Aorta (tissue), 5 donors: ENCODE measurements at regions not wholly inside any gene's neighbourhood (a gene's known extent, or its start where the extent isn't known, plus 50 kb on each side); places are given as distances from the start of the nearest gene placed in this dataset.

ENCODE experiments used
- ATAC-seq: fragments of 200-7000 bp; cut with Tn5 transposase; one replicate; pipeline ENCODE4 v1.9.1; 2022; ENCODE audit warnings: moderate library complexity; ENCODE audit not compliant: low FRiP score
- DNase-seq, 2 donors: peaks; one replicate each; pipeline ENCODE4 v3.0.0-alpha.2; 2020
- H3K27ac ChIP-seq, 2 donors: one replicate each; pipeline ENCODE4 v1.5.1; 2013; ENCODE audit warnings: low read length in 2 of 2, mild to moderate bottlenecking in 2 of 2, moderate library complexity in 2 of 2, control low read depth in 1 of 2, inconsistent platforms in 1 of 2, low read depth in 1 of 2
- H3K27me3 ChIP-seq, 2 donors: one replicate each; pipeline ENCODE4 v1.6.1; 2013; ENCODE audit warnings: control low read depth in 1 of 2, low read length in 1 of 2, mild to moderate bottlenecking in 1 of 2, moderate library complexity in 1 of 2; ENCODE audit not compliant: insufficient read depth in 2 of 2, control insufficient read depth in 1 of 2
- H3K36me3 ChIP-seq, 2 donors: one replicate each; pipeline ENCODE4 v1.6.1; 2013; ENCODE audit warnings: control low read depth in 1 of 2, low read length in 1 of 2, mild to moderate bottlenecking in 1 of 2; ENCODE audit not compliant: insufficient read depth in 2 of 2, control insufficient read depth in 1 of 2
- H3K4me1 ChIP-seq, 2 donors: one replicate each; pipeline ENCODE4 v1.6.1; 2013; ENCODE audit warnings: low read length in 2 of 2, control low read depth in 1 of 2, mild to moderate bottlenecking in 1 of 2, moderate library complexity in 1 of 2; ENCODE audit not compliant: insufficient read depth in 2 of 2, control insufficient read depth in 1 of 2
- H3K4me3 ChIP-seq, 2 donors: one replicate each; pipeline ENCODE4 v1.5.1; 2013; ENCODE audit warnings: low read length in 2 of 2, control low read depth in 1 of 2, mild to moderate bottlenecking in 1 of 2
- H3K9me3 ChIP-seq: one replicate; pipeline ENCODE4 v1.6.1; 2013; ENCODE audit warnings: mild to moderate bottlenecking, low read length; ENCODE audit not compliant: control insufficient read depth
- WGBS, 2 donors: extraction: QIAGEN DNeasy Blood & Tissue Kit; methylation state at CpG; one replicate each; pipeline ENCODE4 v1.1.7; 2013; 5-methylcytosine and 5-hydroxymethylcytosine counted together
- intact Hi-C, 2 donors: fragments of 100-400 bp; cut with DNase I; formaldehyde crosslinking; loops; one replicate each; pipeline versions ENCODE4 v1.14.2 to v1.15.0; 2022
- donor health status: healthy with polysubstance abuse.
- donor health status: Bipolar disorder and iron deficiency.
- donor health status: DM: no; HTN: no; CAD: no.
- donor health status: DM: no; HTN: no; CAD: no.
- donor health status: DM: yes; HTN: yes; CAD: no.

DNA sequence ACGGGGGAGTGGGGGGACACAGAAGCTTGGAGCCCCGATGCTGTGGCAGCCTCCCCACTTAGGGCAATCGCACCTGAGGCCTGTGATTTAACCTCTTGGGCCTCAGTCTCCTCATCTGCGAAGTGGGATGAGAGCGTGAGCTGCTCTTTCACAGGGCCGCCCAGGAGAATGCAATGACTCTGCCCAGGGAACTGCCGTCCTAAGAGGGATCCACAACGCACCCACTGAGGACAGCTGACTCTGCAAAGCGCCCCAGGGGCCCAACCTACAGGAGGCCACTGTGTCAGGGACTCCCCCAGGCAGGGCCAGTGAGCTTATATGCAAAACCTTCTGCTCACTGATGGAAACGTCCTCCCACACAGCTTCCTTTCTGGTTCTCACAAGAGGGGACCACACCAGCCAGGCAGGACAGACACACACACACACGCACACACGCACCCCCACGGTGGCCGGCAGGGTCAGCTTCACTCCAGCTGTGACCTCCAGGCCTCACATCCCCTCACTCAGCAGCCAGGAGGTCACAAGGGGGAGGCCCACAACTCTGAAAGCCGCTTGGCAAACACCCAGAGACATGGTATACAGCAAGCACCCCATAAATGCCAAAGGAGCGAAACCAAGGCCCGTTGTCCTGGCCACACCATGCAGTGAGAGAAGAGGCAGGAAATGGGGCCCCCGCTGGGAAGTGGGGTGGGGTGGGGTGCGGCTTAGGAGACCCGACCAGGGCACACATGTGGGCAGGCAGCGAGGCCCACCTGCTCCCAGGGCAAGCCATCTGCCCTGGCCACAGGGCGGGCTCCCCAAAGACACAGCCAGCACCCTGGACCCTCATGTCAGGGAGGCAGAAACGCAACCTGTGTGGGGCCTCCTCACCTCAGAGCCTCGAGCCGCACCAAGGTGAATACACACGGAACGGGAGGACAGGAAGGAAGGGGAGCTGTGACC lies 73.3 kb downstream of the NCOR2 start:
- Histone ChIP-seq H3K27me3 (no peaks in the 10 kb centered on the region), H3K36me3 (no peaks in the 10 kb centered on the region), H3K4me1 (no peaks in the 10 kb centered on the region), H3K27ac (no peak overlapping the region), H3K4me3 (no peak overlapping the region), H3K9me3 (no peaks in the 10 kb centered on the region)
- 85 to 88% methylated on average over 27 of the region's 27 CpGs for WGBS, 2 donors
- no peak for ATAC-seq
- intact Hi-C loops: no loop called here
- DNase-seq: no peak

- Histone ChIP-seq H3K36me3 (no peaks in the 10 kb centered on the region), H3K4me3 (no peak overlapping the region), H3K4me1 (no peaks in the 10 kb centered on the region), H3K27me3 (no peaks in the 10 kb centered on the region), H3K9me3 (no peaks in the 10 kb centered on the region), H3K27ac (no peak overlapping the region)
- ATAC-seq (no peak), DNase-seq (no peak)
- WGBS, 2 donors: 70 to 75% methylated on average over 17 of the region's 17 CpGs
- intact Hi-C loops: no loop called here
Measured at GRCh38 chr12:124492879-124493808, 74.3 kb downstream of the NCOR2 start.

GRCh38 chr12:124491856-124492420 lies 75.5 kb downstream of the NCOR2 start:
- intact Hi-C loops: no loop called here
- no peak for DNase-seq
- H3K27me3 ChIP-seq: no peaks in the 10 kb centered on the region
- no peaks in the 10 kb centered on the region for H3K9me3 ChIP-seq
- no peaks in the 10 kb centered on the region for H3K4me1 ChIP-seq
- H3K36me3 ChIP-seq: no peaks in the 10 kb centered on the region
- H3K4me3 ChIP-seq: no peak overlapping the region
- no peak for ATAC-seq
- 93% methylated on average over 20 of the region's 20 CpGs for WGBS, 2 donors
- no peak overlapping the region for H3K27ac ChIP-seq

GRCh38 chr12:124491310-124491709 lies 76.1 kb downstream of the NCOR2 start:
- Histone ChIP-seq H3K9me3 (no peaks in the 10 kb centered on the region), H3K4me1 (no peaks in the 10 kb centered on the region), H3K36me3 (no peaks in the 10 kb centered on the region), H3K4me3 (no peak overlapping the region), H3K27me3 (no peaks in the 10 kb centered on the region), H3K27ac (no peak overlapping the region)
- WGBS, 2 donors: 82 to 85% methylated on average over 7 of the region's 7 CpGs
- no peak for ATAC-seq
- DNase-seq: no peak
- intact Hi-C loops: no loop called here

GRCh38 chr12:124490584-124491305 lies 76.7 kb downstream of the NCOR2 start:
- no peaks in the 10 kb centered on the region for H3K36me3 ChIP-seq
- DNase-seq: peak in 1 of 2 donors; percentile 78

DNA sequence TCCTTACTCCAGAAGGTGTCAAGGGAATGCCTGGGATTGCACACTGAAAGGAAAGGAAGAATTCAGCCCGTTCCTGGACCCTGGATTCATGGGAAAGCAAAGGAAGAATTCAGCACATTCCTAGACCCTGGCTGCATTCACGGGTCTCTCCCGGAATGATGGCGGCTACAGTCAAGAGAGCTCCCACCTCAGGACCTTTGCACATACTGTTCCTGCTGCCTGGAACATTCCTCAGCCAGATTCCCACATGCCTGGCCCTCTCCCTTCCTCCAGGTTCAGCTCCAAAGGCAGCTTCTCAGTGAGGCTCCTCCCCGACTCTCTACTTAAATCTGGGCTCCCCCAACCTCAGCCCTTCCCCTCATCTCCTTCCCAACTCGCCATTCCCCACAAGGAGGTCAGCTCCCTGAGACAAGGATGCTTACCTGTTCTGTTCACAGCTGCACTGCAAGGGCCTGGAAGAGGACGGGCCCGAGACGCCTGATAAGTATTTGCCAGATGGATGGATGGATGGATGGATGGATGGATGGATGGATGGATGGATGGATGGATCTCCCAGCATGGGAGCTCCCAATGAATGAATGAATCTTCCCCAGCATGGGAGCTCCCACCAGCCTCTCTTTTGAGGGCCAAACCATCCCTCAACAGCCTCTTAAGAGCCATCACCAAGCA lies 77.4 kb downstream of the NCOR2 start:
- H3K4me3 ChIP-seq: no peak overlapping the region
- no peaks in the 10 kb centered on the region for H3K27me3 ChIP-seq
- H3K9me3 ChIP-seq: no peaks in the 10 kb centered on the region
- no peak overlapping the region for H3K27ac ChIP-seq
- intact Hi-C loops: no loop called here
- 92 to 94% methylated on average over 9 of the region's 9 CpGs for WGBS, 2 donors
- no peak for ATAC-seq
- no peaks in the 10 kb centered on the region for H3K4me1 ChIP-seq
- H3K36me3 ChIP-seq: no peaks in the 10 kb centered on the region
- DNase-seq: no peak

More at GRCh38 chr12:124490584-124491305, 76.7 kb downstream of the NCOR2 start:
- ATAC-seq: peak; percentile 77
- Histone ChIP-seq H3K4me1 (no peaks in the 10 kb centered on the region), H3K27me3 (no peaks in the 10 kb centered on the region), H3K9me3 (no peaks in the 10 kb centered on the region), H3K27ac (no peak overlapping the region), H3K4me3 (no peak overlapping the region)
- 41 to 42% methylated on average over 17 of the region's 17 CpGs for WGBS, 2 donors
- intact Hi-C loops: no loop called here

GRCh38 chr12:124489220-124489619 lies 78.2 kb downstream of the NCOR2 start:
- Histone ChIP-seq H3K9me3 (no peaks in the 10 kb centered on the region), H3K36me3 (no peaks in the 10 kb centered on the region), H3K4me1 (no peaks in the 10 kb centered on the region), H3K27ac (no peak overlapping the region), H3K27me3 (no peaks in the 10 kb centered on the region), H3K4me3 (no peak overlapping the region)
- ATAC-seq: no peak
- DNase-seq: no peak
- 71 to 80% methylated on average over 6 of the region's 6 CpGs for WGBS, 2 donors
- intact Hi-C loops: no loop called here

DNA sequence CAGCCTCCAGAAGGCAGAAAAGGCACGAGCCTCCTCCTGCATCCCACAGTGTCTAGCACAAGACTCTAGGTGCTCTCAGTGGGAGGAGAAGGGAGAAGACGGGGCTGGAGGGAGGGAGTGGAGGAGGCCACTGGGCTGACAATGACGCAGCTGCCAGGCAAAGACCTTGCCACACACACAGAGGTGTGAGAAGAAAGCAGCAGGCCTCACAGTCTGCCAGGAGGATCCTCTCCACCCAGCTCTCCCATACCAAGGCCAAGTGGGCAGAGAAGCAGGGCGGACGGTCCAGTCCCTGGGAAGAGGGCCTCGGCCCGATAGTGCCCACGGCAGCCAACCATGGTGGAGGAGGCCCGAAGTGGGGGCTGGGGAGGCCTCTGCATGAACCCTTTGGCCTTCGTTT lies 78.9 kb downstream of the NCOR2 start:
- H3K27me3 ChIP-seq: no peaks in the 10 kb centered on the region
- ATAC-seq (no peak), DNase-seq (no peak)
- H3K27ac ChIP-seq: no peak overlapping the region
- H3K9me3 ChIP-seq: no peaks in the 10 kb centered on the region
- H3K4me1 ChIP-seq: no peaks in the 10 kb centered on the region
- 88 to 94% methylated on average over 10 of the region's 10 CpGs for WGBS, 2 donors
- H3K4me3 ChIP-seq: no peak overlapping the region
- intact Hi-C loops: no loop called here
- no peaks in the 10 kb centered on the region for H3K36me3 ChIP-seq
